ENCODE measurements at regions not wholly inside any gene's neighbourhood (a gene's known extent, or its start where the extent isn't known, plus 50 kb on each side); places are given as distances from the start of the nearest gene placed in this dataset.

DNA sequence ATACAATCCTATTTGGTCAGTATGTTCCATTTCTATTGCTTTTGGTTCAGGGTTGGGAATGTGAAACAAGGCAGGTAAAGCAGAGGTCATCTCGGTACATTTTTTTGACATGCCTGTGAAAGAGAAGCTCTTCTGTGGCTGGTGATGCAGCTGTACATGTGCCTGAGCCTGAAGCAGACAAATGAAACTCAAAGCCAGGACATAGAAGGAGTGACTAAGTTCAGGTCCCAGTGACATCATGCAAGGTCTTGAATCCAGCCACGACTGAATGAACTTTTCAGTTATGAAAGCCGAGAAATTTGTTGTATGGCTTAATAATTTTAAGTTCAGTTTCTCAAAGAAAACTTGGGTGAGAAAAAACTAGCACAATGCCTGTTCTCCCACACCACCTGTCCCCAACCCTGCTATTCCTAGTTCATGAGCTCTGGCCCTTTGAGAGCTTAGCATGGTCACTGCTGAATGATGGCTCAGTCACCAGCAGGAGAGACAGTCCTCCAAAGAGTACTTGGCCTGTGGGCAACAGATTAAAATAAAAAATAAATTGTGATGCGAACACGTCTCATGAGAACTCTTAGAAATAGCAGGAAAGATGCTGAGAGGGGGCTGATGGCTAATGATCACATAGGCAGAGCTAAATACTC lies 600.2 kb upstream of the GRM7 start:
- Histone ChIP-seq H3K4me3 (no peak overlapping the region), H3K27ac (no peak overlapping the region), H3K27me3 (replicated peaks; ENCODE audit: insufficient read depth) (no peaks in the 10 kb centered on the region), H3K9me3 (no peaks in the 10 kb centered on the region), H3K36me3 (no peaks in the 10 kb centered on the region), H3K4me1 (ENCODE audit: control insufficient read depth in 1 of 2, low read depth in 2 of 2) (no peaks in the 10 kb centered on the region)
- TF ChIP-seq, protein P1, sequence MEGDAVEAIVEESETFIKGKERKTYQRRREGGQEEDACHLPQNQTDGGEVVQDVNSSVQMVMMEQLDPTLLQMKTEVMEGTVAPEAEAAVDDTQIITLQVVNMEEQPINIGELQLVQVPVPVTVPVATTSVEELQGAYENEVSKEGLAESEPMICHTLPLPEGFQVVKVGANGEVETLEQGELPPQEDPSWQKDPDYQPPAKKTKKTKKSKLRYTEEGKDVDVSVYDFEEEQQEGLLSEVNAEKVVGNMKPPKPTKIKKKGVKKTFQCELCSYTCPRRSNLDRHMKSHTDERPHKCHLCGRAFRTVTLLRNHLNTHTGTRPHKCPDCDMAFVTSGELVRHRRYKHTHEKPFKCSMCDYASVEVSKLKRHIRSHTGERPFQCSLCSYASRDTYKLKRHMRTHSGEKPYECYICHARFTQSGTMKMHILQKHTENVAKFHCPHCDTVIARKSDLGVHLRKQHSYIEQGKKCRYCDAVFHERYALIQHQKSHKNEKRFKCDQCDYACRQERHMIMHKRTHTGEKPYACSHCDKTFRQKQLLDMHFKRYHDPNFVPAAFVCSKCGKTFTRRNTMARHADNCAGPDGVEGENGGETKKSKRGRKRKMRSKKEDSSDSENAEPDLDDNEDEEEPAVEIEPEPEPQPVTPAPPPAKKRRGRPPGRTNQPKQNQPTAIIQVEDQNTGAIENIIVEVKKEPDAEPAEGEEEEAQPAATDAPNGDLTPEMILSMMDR (IDR thresholded peaks at IDR 0.05), result no peak
- ATAC-seq (ENCODE audit: insufficient number of reproducible peaks, low FRiP score, low read depth) (no peak), DNase-seq (ENCODE audit: low spot score) (no peak)

DNA sequence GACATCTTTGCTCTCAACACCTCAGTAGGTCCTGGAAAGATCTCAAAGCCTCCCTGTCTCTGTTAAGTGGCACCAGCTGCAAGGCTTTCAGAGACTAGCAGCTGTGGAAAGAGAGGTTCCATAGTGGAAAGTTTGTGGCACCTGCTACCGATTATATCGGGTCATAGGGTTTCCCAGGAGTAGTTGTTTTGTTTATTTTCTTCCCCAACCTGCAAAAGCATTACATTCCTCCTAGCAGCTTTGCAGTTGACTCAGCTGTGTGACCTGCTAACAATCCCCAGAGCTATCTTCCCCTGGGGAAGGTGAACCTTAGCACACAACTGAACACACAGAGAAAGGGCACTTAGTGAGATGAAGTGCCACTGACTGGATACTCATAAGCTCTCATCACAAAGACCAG lies 598.9 kb upstream of the GRM7 start:
- ATAC-seq (ENCODE audit: insufficient number of reproducible peaks, low FRiP score, low read depth), result no peak
- Histone ChIP-seq H3K4me1 (ENCODE audit: control insufficient read depth in 1 of 2, low read depth in 2 of 2) (no peaks in the 10 kb centered on the region), H3K27me3 (replicated peaks; ENCODE audit: insufficient read depth) (no peaks in the 10 kb centered on the region), H3K4me3 (no peak overlapping the region), H3K9me3 (no peaks in the 10 kb centered on the region), H3K27ac (no peak overlapping the region), H3K36me3 (no peaks in the 10 kb centered on the region)
- TF ChIP-seq, protein P1 (IDR thresholded peaks at IDR 0.05), result no peak
- DNase-seq (ENCODE audit: low spot score), result no peak

DNA sequence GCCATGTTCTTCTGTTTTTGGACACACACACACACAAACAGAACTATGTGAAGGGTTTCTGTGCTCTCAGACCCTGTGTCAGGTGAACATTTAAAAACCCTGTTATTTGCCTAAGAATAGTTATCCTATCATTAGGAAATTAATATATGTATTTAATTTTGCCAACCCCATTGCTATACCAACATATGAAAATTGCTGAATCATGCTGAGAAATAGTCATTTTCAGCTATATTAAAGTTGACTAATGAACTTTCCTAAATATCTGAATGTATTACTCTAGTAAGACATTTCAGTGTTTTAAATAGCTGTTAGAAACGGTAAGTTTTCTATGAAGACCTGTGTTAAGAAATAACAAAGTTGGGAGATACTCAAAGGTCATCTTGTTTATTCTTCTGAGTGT lies 596.9 kb upstream of the GRM7 start:
- Histone ChIP-seq H3K4me1 (ENCODE audit: control insufficient read depth in 1 of 2, low read depth in 2 of 2) (no peaks in the 10 kb centered on the region), H3K27ac (no peak overlapping the region), H3K36me3 (no peaks in the 10 kb centered on the region), H3K4me3 (no peak overlapping the region), H3K27me3 (replicated peaks; ENCODE audit: insufficient read depth) (no peaks in the 10 kb centered on the region), H3K9me3 (no peaks in the 10 kb centered on the region)
- ATAC-seq (ENCODE audit: insufficient number of reproducible peaks, low FRiP score, low read depth), result no peak
- no peak for DNase-seq (ENCODE audit: low spot score)
- TF ChIP-seq, protein P1 (IDR thresholded peaks at IDR 0.05), result no peak

DNA sequence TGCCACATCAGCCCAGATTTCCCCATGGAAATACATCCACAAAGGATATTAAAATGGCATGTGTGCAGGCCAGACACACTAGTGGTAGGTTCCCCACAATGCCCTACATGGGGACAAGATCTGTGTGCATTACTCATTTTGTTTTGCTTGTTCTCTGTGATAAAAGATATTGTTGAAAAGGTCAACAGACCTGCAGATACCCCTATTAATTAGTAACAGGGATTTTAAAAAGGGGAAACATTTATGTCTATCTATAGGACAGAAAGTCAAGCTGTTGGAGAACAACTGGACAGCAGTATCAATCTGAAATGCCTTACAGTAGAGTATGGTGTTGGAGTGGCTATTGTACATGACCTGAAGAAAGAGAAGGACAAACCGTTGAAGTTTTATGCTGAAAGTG lies 596.0 kb upstream of the GRM7 start:
- no peak overlapping the region for H3K4me3 ChIP-seq
- H3K36me3 ChIP-seq, result no peaks in the 10 kb centered on the region
- TF ChIP-seq, protein P1 (IDR thresholded peaks at IDR 0.05), result no peak
- H3K9me3 ChIP-seq, result no peaks in the 10 kb centered on the region
- DNase-seq (ENCODE audit: low spot score) (no peak), ATAC-seq (ENCODE audit: insufficient number of reproducible peaks, low FRiP score, low read depth) (no peak)
- no peaks in the 10 kb centered on the region for H3K27me3 ChIP-seq (replicated peaks; ENCODE audit: insufficient read depth)
- H3K27ac ChIP-seq, result no peak overlapping the region
- no peaks in the 10 kb centered on the region for H3K4me1 ChIP-seq (ENCODE audit: control insufficient read depth in 1 of 2, low read depth in 2 of 2)

DNA sequence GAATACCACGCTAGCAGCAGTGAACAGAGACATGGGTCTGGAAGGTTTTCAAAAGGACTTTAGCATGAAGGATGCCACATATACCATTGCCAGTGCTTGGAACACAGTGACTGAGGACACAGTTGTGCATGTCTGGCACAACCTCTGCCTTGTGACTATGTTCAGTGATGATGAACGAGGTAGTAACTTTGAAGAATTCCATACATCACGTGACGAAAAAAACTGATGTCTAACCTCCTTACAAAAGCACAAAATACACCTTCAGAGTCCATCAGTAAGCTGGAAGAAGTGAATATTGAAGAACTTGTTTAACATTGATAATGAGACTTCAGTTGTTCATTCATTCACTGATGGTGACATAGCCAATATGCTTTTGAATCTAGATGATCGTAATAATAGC lies 594.8 kb upstream of the GRM7 start:
- TF ChIP-seq, protein P1 (IDR thresholded peaks at IDR 0.05), result no peak
- Histone ChIP-seq H3K27ac (no peak overlapping the region), H3K9me3 (no peaks in the 10 kb centered on the region), H3K4me3 (no peak overlapping the region), H3K4me1 (ENCODE audit: control insufficient read depth in 1 of 2, low read depth in 2 of 2) (no peaks in the 10 kb centered on the region), H3K27me3 (replicated peaks; ENCODE audit: insufficient read depth) (no peaks in the 10 kb centered on the region), H3K36me3 (no peaks in the 10 kb centered on the region)
- DNase-seq (ENCODE audit: low spot score) (no peak), ATAC-seq (ENCODE audit: insufficient number of reproducible peaks, low FRiP score, low read depth) (no peak)
